H1 (cell line): ENCODE measurements at regions not wholly inside any gene's neighbourhood (a gene's known extent, or its start where the extent isn't known, plus 50 kb on each side); places are given as distances from the start of the nearest gene placed in this dataset.

ENCODE experiments used
- CTCF ChIA-PET: fragments of 300-600 bp; sonication (Branson Sonifier 250); formaldehyde crosslinking; loops from one replicate; lab custom pipeline; 2021; ENCODE audit not compliant: partially characterized antibody; lab: Charles Lee
- POLR2A ChIA-PET: fragments of 300-600 bp; sonication (Branson Sonifier 250); formaldehyde crosslinking; loops from one replicate; lab custom pipeline; 2021; ENCODE audit warnings: inconsistent platforms; ENCODE audit not compliant: partially characterized antibody; lab: Charles Lee
- DNase-seq, 2 experiments: peaks; one replicate each; pipeline versions ENCODE4 v3.0.0 to v3.0.0-alpha.2; 2010 to 2022; ENCODE audit warnings: low spot score in 2 of 2, low read depth in 1 of 2, mixed read lengths in 1 of 2
- FAIRE-seq: peaks from 2 replicates; lab custom pipeline; 2011; peaks lifted over from hg19 to GRCh38; lab: Jason Lieb, UNC
- H2AFZ ChIP-seq: 2 replicates; pipeline ENCODE4 v1.8.1; 2012; ENCODE audit warnings: low read length, inconsistent platforms
- H2AK5ac ChIP-seq: 2 replicates; pipeline ENCODE4 v1.6.1; 2013; ENCODE audit warnings: low read depth, low read length
- H2BK120ac ChIP-seq: replicated peaks from 2 replicates; pipeline ENCODE3; 2013; ENCODE audit warnings: low read depth, low read length, inconsistent platforms
- H2BK12ac ChIP-seq: 2 replicates; pipeline ENCODE4 v1.6.1; 2013; ENCODE audit warnings: low read depth, low read length
- H2BK15ac ChIP-seq: 2 replicates; pipeline ENCODE4 v1.6.1; 2013; ENCODE audit warnings: low read length
- H2BK20ac ChIP-seq: 2 replicates; pipeline ENCODE4 v1.6.1; 2013; ENCODE audit warnings: low read length
- H2BK5ac ChIP-seq: 2 replicates; pipeline ENCODE4 v1.6.1; 2013; ENCODE audit warnings: low read depth, low read length
- H3K14ac ChIP-seq: 2 replicates; pipeline ENCODE4 v1.6.1; 2013; ENCODE audit warnings: inconsistent platforms; ENCODE audit not compliant: insufficient read length
- H3K18ac ChIP-seq: 2 replicates; pipeline ENCODE4 v1.6.1; 2013; ENCODE audit warnings: low read length; ENCODE audit errors: extremely low read depth
- H3K23ac ChIP-seq: 2 replicates; pipeline ENCODE4 v1.6.1; 2013; ENCODE audit warnings: inconsistent platforms; ENCODE audit not compliant: insufficient read length
- H3K23me2 ChIP-seq: 2 replicates; pipeline ENCODE4 v1.6.1; 2013; ENCODE audit warnings: low read depth, low read length
- H3K27ac ChIP-seq: 2 replicates; pipeline ENCODE4 v1.6.1; 2011; ENCODE audit warnings: low read depth, low read length, inconsistent platforms
- H3K27me3 ChIP-seq, 4 experiments: replicated peaks in 1 of 4; 1 replicate in 1 of 4; 2 replicates in 3 of 4; pipeline versions ENCODE4 v1.6.1 to v1.8.1; 2011 to 2013; ENCODE audit warnings: low read length in 3 of 4, mild to moderate bottlenecking in 3 of 4, inconsistent platforms in 2 of 4, mixed read lengths in 2 of 4, moderate library complexity in 1 of 4; ENCODE audit not compliant: control insufficient read depth in 3 of 4, insufficient read depth in 3 of 4; ENCODE audit errors: extremely low read depth in 1 of 4
- H3K36me3 ChIP-seq, 4 experiments: 2 replicates each; pipeline versions ENCODE4 v1.6.1 to v1.8.1; 2011 to 2013; ENCODE audit warnings: mild to moderate bottlenecking in 4 of 4, low read length in 3 of 4, moderate library complexity in 2 of 4, control low read depth in 1 of 4, inconsistent platforms in 1 of 4; ENCODE audit not compliant: insufficient read depth in 4 of 4, control insufficient read depth in 2 of 4
- H3K4ac ChIP-seq: replicated peaks from 2 replicates; pipeline ENCODE3; 2013; ENCODE audit warnings: low read length, low read depth, mixed read lengths, inconsistent platforms; ENCODE audit not compliant: insufficient read length
- H3K4me1 ChIP-seq, 4 experiments: replicated peaks in 1 of 4; 1 replicate in 1 of 4; 2 replicates in 3 of 4; pipeline versions ENCODE4 v1.6.1 to v1.8.1; 2011 to 2013; ENCODE audit warnings: low read length in 3 of 4, inconsistent platforms in 2 of 4, mixed read lengths in 1 of 4; ENCODE audit not compliant: insufficient read depth in 4 of 4, control insufficient read depth in 3 of 4
- H3K4me2 ChIP-seq, 2 experiments: 2 replicates each; pipeline versions ENCODE4 v1.6.1 to v1.8.1; 2011 to 2013; ENCODE audit warnings: low read depth in 2 of 2, low read length in 2 of 2, control low read depth in 1 of 2, inconsistent platforms in 1 of 2, mild to moderate bottlenecking in 1 of 2; ENCODE audit not compliant: insufficient read depth in 1 of 2
- H3K4me3 ChIP-seq, 4 experiments: fragments of 200-600, 300-600 bp in 1 of 4; sonication (generic), shearing (Covaris generic), sonication (Bioruptor Twin) in 1 of 4; 2 replicates each; pipeline versions ENCODE4 v1.5.1 to v1.8.1; 2011 to 2016; ENCODE audit warnings: low read length in 4 of 4, low read depth in 3 of 4, control low read depth in 2 of 4, inconsistent platforms in 2 of 4, mild to moderate bottlenecking in 2 of 4, mixed read lengths in 1 of 4, moderate library complexity in 1 of 4; ENCODE audit not compliant: insufficient read depth in 2 of 4; ENCODE audit errors: extremely low read depth in 1 of 4
- H3K56ac ChIP-seq: replicated peaks from 2 replicates; pipeline ENCODE3; 2013; ENCODE audit warnings: low read depth, mild to moderate bottlenecking, mixed read lengths, low read length, inconsistent platforms; ENCODE audit not compliant: insufficient read length
- H3K79me1 ChIP-seq: 2 replicates; pipeline ENCODE4 v1.6.1; 2013; ENCODE audit warnings: low read depth, low read length, control low read depth
- H3K79me2 ChIP-seq, 2 experiments: 2 replicates each; pipeline versions ENCODE4 v1.6.1 to v1.8.1; 2012 to 2013; ENCODE audit warnings: low read length in 2 of 2, mild to moderate bottlenecking in 2 of 2, inconsistent platforms in 1 of 2; ENCODE audit not compliant: insufficient read depth in 2 of 2, control insufficient read depth in 1 of 2
- H3K9ac ChIP-seq, 4 experiments: replicated peaks in 1 of 4; 1 replicate in 1 of 4; 2 replicates in 3 of 4; pipeline versions ENCODE4 v1.6.1 to v1.8.1; 2011 to 2013; ENCODE audit warnings: low read depth in 3 of 4, low read length in 3 of 4, control low read depth in 2 of 4, mild to moderate bottlenecking in 2 of 4, moderate library complexity in 2 of 4, inconsistent platforms in 1 of 4; ENCODE audit errors: extremely low read depth in 1 of 4
- H3K9me3 ChIP-seq, 2 experiments: 2 replicates each; pipeline versions ENCODE4 v1.6.1 to v1.8.1; 2012 to 2013; ENCODE audit warnings: mild to moderate bottlenecking in 2 of 2, moderate library complexity in 2 of 2, control low read depth in 1 of 2, inconsistent platforms in 1 of 2, low read depth in 1 of 2, low read length in 1 of 2, mixed read lengths in 1 of 2; ENCODE audit not compliant: insufficient read depth in 2 of 2
- H4K20me1 ChIP-seq, 2 experiments: replicated peaks in 1 of 2; 2 replicates each; pipeline versions ENCODE3 to v1.8.1; 2011 to 2013; ENCODE audit warnings: inconsistent platforms in 2 of 2, low read length in 2 of 2, mild to moderate bottlenecking in 1 of 2; ENCODE audit not compliant: insufficient read depth in 2 of 2, control insufficient read depth in 1 of 2
- H4K5ac ChIP-seq: 2 replicates; pipeline ENCODE4 v1.6.1; 2013; ENCODE audit warnings: low read length, low read depth, mixed read lengths, inconsistent platforms; ENCODE audit not compliant: insufficient read length
- H4K8ac ChIP-seq: 2 replicates; pipeline ENCODE4 v1.8.0; 2013; ENCODE audit warnings: mild to moderate bottlenecking, moderate library complexity, low read length, inconsistent platforms; ENCODE audit not compliant: insufficient read depth; ENCODE audit errors: extremely low read depth
- H4K91ac ChIP-seq: replicated peaks from 2 replicates; pipeline ENCODE3; 2013; ENCODE audit warnings: low read length, mixed read lengths, inconsistent platforms; ENCODE audit not compliant: insufficient read length
- CEBPB ChIP-seq: IDR thresholded peaks from 2 replicates; pipeline ENCODE4 v1.6.1; 2012; ENCODE audit warnings: low read depth, low read length
- CHD2 ChIP-seq: IDR thresholded peaks from 2 replicates; pipeline ENCODE4 v1.6.1; 2012; ENCODE audit warnings: low read length, improper control_type of control experiment
- EZH2 ChIP-seq: fragments of 200-600 bp; sonication (generic); IDR thresholded peaks from 2 replicates; pipeline ENCODE4 v1.7.1; 2012; ENCODE audit warnings: low read depth, mild to moderate bottlenecking, moderate library complexity, low read length, inconsistent platforms; ENCODE audit not compliant: severe bottlenecking
- FOSL1 ChIP-seq: IDR thresholded peaks from 2 replicates; pipeline ENCODE4 v1.6.1; 2011; ENCODE audit warnings: mild to moderate bottlenecking, low read depth, low read length, moderate library complexity; ENCODE audit not compliant: insufficient read depth
- HDAC2 ChIP-seq, 2 experiments: fragments of 300-600 bp in 1 of 2; sonication (generic) in 1 of 2; IDR thresholded peaks; 2 replicates each; pipeline ENCODE4 v1.6.1; 2011 to 2012; ENCODE audit warnings: low read depth in 2 of 2, low read length in 2 of 2, mild to moderate bottlenecking in 2 of 2, moderate library complexity in 2 of 2, borderline replicate concordance in 1 of 2, inconsistent platforms in 1 of 2
- POLR2AphosphoS5 ChIP-seq: IDR thresholded peaks from 2 replicates; pipeline ENCODE4 v1.6.1; 2011; ENCODE audit warnings: low read depth, low read length
- RFX5 ChIP-seq: IDR thresholded peaks from 2 replicates; pipeline ENCODE4 v1.6.1; 2011; ENCODE audit warnings: low read depth, low read length, improper control_type of control experiment, borderline replicate concordance
- RNF2 ChIP-seq: fragments of 200-900, 300-1000 bp; sonication (generic); IDR thresholded peaks from 2 replicates; pipeline ENCODE4 v1.7.1; 2016; ENCODE audit warnings: borderline replicate concordance, low read depth, mild to moderate bottlenecking, antibody characterized with exemption, low read length; ENCODE audit not compliant: poor library complexity, severe bottlenecking; ENCODE audit errors: missing control alignments
- TAF7 ChIP-seq: optimal IDR thresholded peaks from 2 replicates; pipeline ENCODE3; 2011; ENCODE audit warnings: low read depth, mild to moderate bottlenecking, inconsistent platforms, low read length, moderate library complexity, borderline replicate concordance
- YY1 ChIP-seq: IDR thresholded peaks from 2 replicates; pipeline ENCODE4 v1.6.1; 2011; ENCODE audit warnings: low read depth, mild to moderate bottlenecking, low read length
- WGBS, 2 experiments: shearing (Covaris generic) in 1 of 2; methylation state at CpG; one replicate each; pipeline versions ENCODE4 v1.1.6 to v1.1.7; 2013 to 2015; ENCODE audit warnings: low lambda C conversion rate in 2 of 2, mixed read lengths in 2 of 2, inconsistent platforms in 1 of 2, low coverage in 1 of 2, missing lambda C conversion rate in 1 of 2; ENCODE audit not compliant: insufficient replicate concordance in 2 of 2, insufficient coverage in 1 of 2, insufficient read length in 1 of 2; ENCODE audit errors: extremely low coverage in 1 of 2, missing lambda C conversion rate in 1 of 2; 5-methylcytosine and 5-hydroxymethylcytosine counted together
- TF ChIP-seq, protein P1 (sequence below): IDR thresholded peaks from 2 replicates; pipeline ENCODE4 v1.6.1; 2012; ENCODE audit warnings: inconsistent platforms

DNA sequence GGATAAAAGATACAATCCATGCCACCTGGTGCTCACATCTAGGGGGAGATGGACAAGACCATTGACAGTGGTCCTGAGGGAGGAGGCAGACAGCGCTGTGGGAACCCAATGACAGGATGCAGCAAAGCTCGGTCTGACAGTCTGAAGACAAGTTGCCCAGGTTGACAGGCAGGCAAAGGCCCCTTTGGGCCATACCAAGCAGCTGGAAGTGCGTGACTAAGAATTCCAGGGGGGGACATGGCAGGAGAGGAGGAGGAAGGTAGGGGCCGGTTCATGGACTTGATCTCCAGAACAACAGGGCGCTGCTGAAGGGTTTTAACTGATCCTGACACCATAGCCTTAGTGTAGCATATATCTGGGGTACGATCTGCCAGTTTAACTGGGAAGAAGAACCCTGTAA lies 83.4 kb downstream of the RPLP1 start:
- Histone ChIP-seq H4K5ac (no peak overlapping the region), H3K23me2 (no peaks in the 10 kb centered on the region), H3K4me1 (peaks cover 6 to 13% (median 8%) of the 10 kb centered on the region in 4 experiments; a peak in 6 of 7 replicates), H3K27me3 (no peaks in the 10 kb centered on the region), H3K9ac (no peak overlapping the region), H2BK120ac (no peak overlapping the region), H2BK15ac (peak overlapping the region; percentile 77; the same call in 1 of the 2 replicates), H2BK5ac (no peak overlapping the region), H3K4me3 (no peak overlapping the region), H2BK12ac (no peak overlapping the region), H3K79me1 (no peaks in the 10 kb centered on the region), H3K27ac (no peak overlapping the region), H3K56ac (no peak overlapping the region), H3K36me3 (no peaks in the 10 kb centered on the region), H3K14ac (no peak overlapping the region), H2AFZ (no peak overlapping the region), H3K23ac (no peak overlapping the region), H3K4me2 (no peak overlapping the region), H4K8ac (peak overlapping the region; percentile 54; the same call in 1 of the 2 replicates), H2BK20ac (no peak overlapping the region), H4K20me1 (no peaks in the 10 kb centered on the region), H2AK5ac (no peak overlapping the region), H3K9me3 (no peaks in the 10 kb centered on the region), H3K4ac (no peak overlapping the region), H3K18ac (no peak overlapping the region), H4K91ac (no peak overlapping the region), H3K79me2 (no peaks in the 10 kb centered on the region)
- WGBS, 2 experiments, result 87% methylated on average over 6 of the region's 6 CpGs; no CpG with 5 or more reads in 1 of the 2 experiments
- ChIA-PET POLR2A (no interaction called here), CTCF (interaction anchor here (0.9 to 2.7 kb wide), 2 partner anchors 9 to 20 kb away, joined by 4 to 7 read pairs; no protein-coding TSS in a partner anchor)
- no peak for TF ChIP-seq CEBPB
- no peak for TF ChIP-seq RNF2
- no peak for TF ChIP-seq RFX5
- TF ChIP-seq HDAC2 (IDR thresholded peaks at IDR 0.05; ENCODE audit: borderline replicate concordance in 1 of 2, low read depth in 2 of 2, low read length in 2 of 2), result no peak
- TF ChIP-seq EZH2, result no peak
- no peak for TF ChIP-seq TAF7
- TF ChIP-seq, protein P1, sequence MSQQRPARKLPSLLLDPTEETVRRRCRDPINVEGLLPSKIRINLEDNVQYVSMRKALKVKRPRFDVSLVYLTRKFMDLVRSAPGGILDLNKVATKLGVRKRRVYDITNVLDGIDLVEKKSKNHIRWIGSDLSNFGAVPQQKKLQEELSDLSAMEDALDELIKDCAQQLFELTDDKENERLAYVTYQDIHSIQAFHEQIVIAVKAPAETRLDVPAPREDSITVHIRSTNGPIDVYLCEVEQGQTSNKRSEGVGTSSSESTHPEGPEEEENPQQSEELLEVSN, result no peak
- no peak for TF ChIP-seq FOSL1
- no peak for TF ChIP-seq CHD2
- no peak for TF ChIP-seq POLR2AphosphoS5
- TF ChIP-seq YY1, result no peak
- FAIRE-seq (no peak), DNase-seq (no peak)
